CD14-positive monocyte (primary cell): ENCODE measurements at regions not wholly inside any gene's neighbourhood (a gene's known extent, or its start where the extent isn't known, plus 50 kb on each side); places are given as distances from the start of the nearest gene placed in this dataset.

Source experiments
- DNase-seq, 3 donors: peaks; one replicate each; pipeline ENCODE4 v3.0.0-alpha.2; 2011 to 2022
- H2AFZ ChIP-seq: 2 replicates; pipeline ENCODE4 v1.6.0; 2012; ENCODE audit warnings: mild to moderate bottlenecking, low read depth, low read length, inconsistent platforms; ENCODE audit not compliant: insufficient read depth, poor library complexity, severe bottlenecking
- H3K27ac ChIP-seq, 2 donors: 1 replicate in 1 of 2; 2 replicates in 1 of 2; pipeline ENCODE4 v1.5.1; 2012 to 2013; ENCODE audit warnings: low read length in 2 of 2, control low read depth in 1 of 2, inconsistent platforms in 1 of 2, low read depth in 1 of 2, mild to moderate bottlenecking in 1 of 2
- H3K27me3 ChIP-seq, 2 donors: one replicate each; pipeline versions ENCODE4 v1.6.0 to v1.6.1; 2011 to 2013; ENCODE audit warnings: low read length in 2 of 2; ENCODE audit not compliant: control insufficient read depth in 2 of 2, insufficient read depth in 2 of 2
- H3K36me3 ChIP-seq, 2 donors: replicated peaks in 1 of 2; 1 replicate in 1 of 2; 2 replicates in 1 of 2; pipeline versions ENCODE4 v1.5.1 to v1.6.1; 2012 to 2013; ENCODE audit warnings: low read length in 2 of 2, control low read depth in 1 of 2, inconsistent platforms in 1 of 2, mild to moderate bottlenecking in 1 of 2; ENCODE audit not compliant: insufficient read depth in 2 of 2, control insufficient read depth in 1 of 2
- H3K4me1 ChIP-seq, 2 donors: 1 replicate in 1 of 2; 2 replicates in 1 of 2; pipeline versions ENCODE4 v1.5.1 to v1.6.1; 2012 to 2013; ENCODE audit warnings: low read length in 2 of 2, control low read depth in 1 of 2, inconsistent platforms in 1 of 2, mild to moderate bottlenecking in 1 of 2, moderate library complexity in 1 of 2; ENCODE audit not compliant: insufficient read depth in 2 of 2, control insufficient read depth in 1 of 2
- H3K4me2 ChIP-seq: replicated peaks from 2 replicates; pipeline ENCODE3; 2012; ENCODE audit warnings: low read length, moderate library complexity, mild to moderate bottlenecking; ENCODE audit not compliant: poor library complexity, severe bottlenecking; ENCODE audit errors: extremely low read depth
- H3K4me3 ChIP-seq, 3 experiments: fragments of 200-600 bp in 1 of 3; sonication (generic) in 1 of 3; replicated peaks in 1 of 3; 1 replicate in 2 of 3; 2 replicates in 1 of 3; pipeline ENCODE4 v1.5.1; 2011 to 2013; ENCODE audit warnings: low read length in 3 of 3, mild to moderate bottlenecking in 3 of 3, control low read depth in 2 of 3, low read depth in 2 of 3, inconsistent platforms in 1 of 3, moderate library complexity in 1 of 3
- H3K79me2 ChIP-seq: 2 replicates; pipeline ENCODE4 v1.6.0; 2012; ENCODE audit warnings: mild to moderate bottlenecking, control low read depth, inconsistent platforms, low read length, moderate library complexity; ENCODE audit not compliant: insufficient read depth
- H3K9ac ChIP-seq: 2 replicates; pipeline ENCODE4 v1.6.0; 2017; ENCODE audit warnings: low read length, mild to moderate bottlenecking; ENCODE audit not compliant: insufficient read depth, poor library complexity, severe bottlenecking
- H3K9me3 ChIP-seq, 2 donors: replicated peaks in 1 of 2; 1 replicate in 1 of 2; 2 replicates in 1 of 2; pipeline versions ENCODE4 v1.5.1 to v1.6.1; 2012 to 2013; ENCODE audit warnings: low read length in 2 of 2, control low read depth in 1 of 2; ENCODE audit not compliant: control insufficient read depth in 1 of 2, insufficient read depth in 1 of 2
- H4K20me1 ChIP-seq: 2 replicates; pipeline ENCODE4 v1.6.0; 2012; ENCODE audit warnings: mild to moderate bottlenecking, low read length, control low read depth, moderate library complexity; ENCODE audit not compliant: insufficient read depth
- H3K27ac Mint-ChIP-seq, 7 donors: one replicate each; pipeline ENCODE4 v1.8.0; 2020; ENCODE audit warnings: mild to moderate bottlenecking in 7 of 7, mixed read lengths in 7 of 7, moderate library complexity in 6 of 7, inconsistent platforms in 2 of 7
- H3K27me3 Mint-ChIP-seq, 3 donors: one replicate each; pipeline ENCODE4 v1.8.0; 2021 to 2022; ENCODE audit warnings: low read depth in 3 of 3, mild to moderate bottlenecking in 3 of 3, mixed read lengths in 3 of 3, moderate library complexity in 3 of 3, inconsistent platforms in 1 of 3
- H3K36me3 Mint-ChIP-seq, 2 donors: one replicate each; pipeline ENCODE4 v1.8.0; 2020; ENCODE audit warnings: mixed read lengths in 2 of 2, inconsistent platforms in 1 of 2, mild to moderate bottlenecking in 1 of 2
- H3K4me1 Mint-ChIP-seq: one replicate; pipeline ENCODE4 v1.8.0; 2020; ENCODE audit warnings: mild to moderate bottlenecking, mixed read lengths
- H3K4me3 Mint-ChIP-seq, 2 donors: one replicate each; pipeline ENCODE4 v1.8.0; 2020; ENCODE audit warnings: mild to moderate bottlenecking in 2 of 2, mixed read lengths in 2 of 2, moderate library complexity in 1 of 2
- H3K9me3 Mint-ChIP-seq, 7 donors: one replicate each; pipeline ENCODE4 v1.8.0; 2020 to 2022; ENCODE audit warnings: mixed read lengths in 7 of 7, mild to moderate bottlenecking in 6 of 7, moderate library complexity in 6 of 7, inconsistent platforms in 2 of 7
- WGBS: methylation state at CpG from one replicate; pipeline ENCODE4 v1.1.5; 2013; ENCODE audit warnings: missing lambda C conversion rate; ENCODE audit not compliant: insufficient coverage; 5-methylcytosine and 5-hydroxymethylcytosine counted together
- intact Hi-C, 2 donors: fragments of 100-400 bp; cut with micrococcal nuclease; formaldehyde crosslinking; loops; one replicate each; pipeline versions ENCODE4 v1.15.0 to v1.15.1; 2023
- TF ChIP-seq, protein P1 (sequence below): fragments of 200-600 bp; IDR thresholded peaks from one replicate; pipeline ENCODE4 v1.8.0; 2022; ENCODE audit warnings: antibody characterized with exemption, mild to moderate bottlenecking

DNA sequence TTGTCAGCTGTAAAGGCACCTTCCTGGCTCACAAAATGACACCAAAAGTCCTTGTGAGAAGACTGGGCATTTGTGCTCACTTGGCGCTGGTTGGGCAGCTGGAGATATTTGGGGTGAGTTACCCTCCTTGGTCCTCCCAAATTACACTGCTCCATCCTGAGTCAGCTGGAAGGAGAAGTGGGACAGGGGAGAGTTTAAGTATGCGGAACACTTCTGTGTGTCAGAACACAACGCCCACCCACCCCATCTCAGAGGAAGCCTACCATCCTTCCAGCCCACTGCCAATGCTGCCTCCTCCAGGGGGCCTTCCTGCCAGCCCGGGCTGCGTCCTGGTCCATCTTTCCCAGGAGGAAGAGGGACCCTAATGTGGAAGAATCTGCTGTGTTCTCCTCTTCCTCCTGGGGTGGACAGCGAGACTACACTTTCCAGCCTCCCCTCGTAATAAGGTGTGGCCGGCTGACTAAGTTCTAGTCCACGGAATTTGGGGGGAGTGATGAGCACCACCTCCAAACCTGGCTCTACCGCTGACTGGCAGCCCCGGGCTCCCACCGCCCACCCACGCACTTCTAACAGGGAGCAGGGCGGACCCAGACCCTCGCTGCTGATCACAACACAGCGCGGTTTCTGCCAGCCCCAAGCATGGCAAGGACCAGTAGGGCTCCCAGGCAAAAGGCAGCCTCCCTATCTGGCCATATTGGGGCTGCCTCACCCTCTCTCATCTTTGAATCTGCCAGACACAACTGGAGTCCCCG lies 265.0 kb downstream of the XXYLT1 start:
- Mint-ChIP-seq H3K4me3 (no peak overlapping the region), H3K36me3 (no peaks in the 10 kb centered on the region), H3K4me1 (peaks cover 91% of the 10 kb centered on the region), H3K9me3 (peaks cover 0 to 2% (median 0%) of the 10 kb centered on the region in 7 donors), H3K27ac (no peak overlapping the region), H3K27me3 (peaks cover 0 to 5% (median under 1%) of the 10 kb centered on the region in 3 donors)
- Histone ChIP-seq H3K4me3 (no peak overlapping the region), H3K9me3 (no peaks in the 10 kb centered on the region), H3K4me2 (no peak overlapping the region), H3K9ac (no peak overlapping the region), H4K20me1 (no peaks in the 10 kb centered on the region), H3K36me3 (no peaks in the 10 kb centered on the region), H2AFZ (no peak overlapping the region), H3K79me2 (no peaks in the 10 kb centered on the region), H3K27me3 (no peaks in the 10 kb centered on the region), H3K27ac (no peak overlapping the region), H3K4me1 (peaks cover 86 to 94% of the 10 kb centered on the region in 2 donors)
- intact Hi-C loops: loop anchor here in 1 of 2 donors (10.0 kb wide), 2 partner anchors 99 to 321 kb away; partner anchors contain the start of gene FAM43A
- TF ChIP-seq, protein P1, sequence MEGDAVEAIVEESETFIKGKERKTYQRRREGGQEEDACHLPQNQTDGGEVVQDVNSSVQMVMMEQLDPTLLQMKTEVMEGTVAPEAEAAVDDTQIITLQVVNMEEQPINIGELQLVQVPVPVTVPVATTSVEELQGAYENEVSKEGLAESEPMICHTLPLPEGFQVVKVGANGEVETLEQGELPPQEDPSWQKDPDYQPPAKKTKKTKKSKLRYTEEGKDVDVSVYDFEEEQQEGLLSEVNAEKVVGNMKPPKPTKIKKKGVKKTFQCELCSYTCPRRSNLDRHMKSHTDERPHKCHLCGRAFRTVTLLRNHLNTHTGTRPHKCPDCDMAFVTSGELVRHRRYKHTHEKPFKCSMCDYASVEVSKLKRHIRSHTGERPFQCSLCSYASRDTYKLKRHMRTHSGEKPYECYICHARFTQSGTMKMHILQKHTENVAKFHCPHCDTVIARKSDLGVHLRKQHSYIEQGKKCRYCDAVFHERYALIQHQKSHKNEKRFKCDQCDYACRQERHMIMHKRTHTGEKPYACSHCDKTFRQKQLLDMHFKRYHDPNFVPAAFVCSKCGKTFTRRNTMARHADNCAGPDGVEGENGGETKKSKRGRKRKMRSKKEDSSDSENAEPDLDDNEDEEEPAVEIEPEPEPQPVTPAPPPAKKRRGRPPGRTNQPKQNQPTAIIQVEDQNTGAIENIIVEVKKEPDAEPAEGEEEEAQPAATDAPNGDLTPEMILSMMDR: no peak
- WGBS: 96% methylated on average over 13 of the region's 18 CpGs
- DNase-seq: no peak

DNA sequence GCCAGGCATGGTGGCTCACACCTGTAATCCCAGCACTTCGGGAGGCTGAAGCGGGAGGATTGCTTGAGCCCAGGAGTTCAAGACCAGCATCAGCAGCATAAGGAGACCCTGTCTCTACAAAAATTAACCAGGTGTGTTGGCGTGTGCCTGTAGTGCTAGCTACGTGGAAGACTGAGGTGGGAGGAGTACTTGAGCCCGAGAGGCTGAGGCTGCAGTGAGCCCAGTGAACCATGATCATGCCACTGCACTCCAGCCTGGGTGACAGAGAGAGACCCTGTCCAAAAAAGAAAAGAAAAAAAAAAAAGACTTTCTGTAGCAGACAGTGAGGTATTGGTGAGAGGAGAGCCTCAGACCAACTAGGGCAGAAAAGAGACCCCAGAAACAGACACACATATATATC lies 263.8 kb downstream of the XXYLT1 start:
- H3K4me3 ChIP-seq: no peak overlapping the region
- peaks cover 0 to 2% (median 0%) of the 10 kb centered on the region in 7 donors for H3K9me3 Mint-ChIP-seq
- no peaks in the 10 kb centered on the region for H3K36me3 Mint-ChIP-seq
- TF ChIP-seq, protein P1: no peak
- 95% methylated on average over 5 of the region's 5 CpGs for whole genome bisulfite sequencing
- H3K27me3 ChIP-seq: no peaks in the 10 kb centered on the region
- H2AFZ ChIP-seq: no peak overlapping the region
- peaks cover 1 to 4% (median 2%) of the 10 kb centered on the region in 3 donors for H3K27me3 Mint-ChIP-seq
- DNase-seq: no peak
- no peak overlapping the region for H3K4me2 ChIP-seq
- no peaks in the 10 kb centered on the region for H3K79me2 ChIP-seq
- no peaks in the 10 kb centered on the region for H3K9me3 ChIP-seq
- intact Hi-C loops: loop anchor here in 1 of 2 donors (10.0 kb wide), 2 partner anchors 98 to 322 kb away; partner anchors contain the start of gene FAM43A
- H3K9ac ChIP-seq: no peak overlapping the region
- peaks cover 89 to 95% of the 10 kb centered on the region in 2 donors for H3K4me1 ChIP-seq
- H3K4me1 Mint-ChIP-seq: peaks cover 89% of the 10 kb centered on the region
- no peak overlapping the region for H3K4me3 Mint-ChIP-seq
- H4K20me1 ChIP-seq: no peaks in the 10 kb centered on the region
- no peak overlapping the region for H3K27ac Mint-ChIP-seq
- no peak overlapping the region for H3K27ac ChIP-seq
- H3K36me3 ChIP-seq: no peaks in the 10 kb centered on the region
